Psoas muscle (tissue), 7 donors: ENCODE measurements at regions not wholly inside any gene's neighbourhood (a gene's known extent, or its start where the extent isn't known, plus 50 kb on each side); places are given as distances from the start of the nearest gene placed in this dataset.

Experiments
- ATAC-seq, 4 donors: fragments of 200-7000 bp; cut with Tn5 transposase; one replicate each; pipeline ENCODE4 v1.9.1; 2020; ENCODE audit warnings: moderate library complexity in 3 of 4, mild to moderate bottlenecking in 2 of 4
- DNase-seq, 2 donors: peaks; one replicate each; pipeline ENCODE4 v3.0.0-alpha.2; 2020
- H3K27ac ChIP-seq: fragments of 200-600 bp; one replicate; pipeline ENCODE4 v1.8.0; 2022
- H3K27me3 ChIP-seq, 3 donors: fragments of 200-600 bp in 1 of 3; one replicate each; pipeline versions ENCODE4 v1.6.1 to v1.8.0; 2013 to 2022; ENCODE audit warnings: low read length in 2 of 3, mild to moderate bottlenecking in 2 of 3, moderate library complexity in 1 of 3; ENCODE audit not compliant: insufficient read depth in 3 of 3
- H3K36me3 ChIP-seq, 2 donors: fragments of 200-600 bp in 1 of 2; one replicate each; pipeline versions ENCODE4 v1.6.1 to v1.8.0; 2013 to 2022; ENCODE audit warnings: low read depth in 1 of 2, mild to moderate bottlenecking in 1 of 2, moderate library complexity in 1 of 2; ENCODE audit not compliant: insufficient read depth in 1 of 2
- H3K4me1 ChIP-seq: fragments of 200-600 bp; one replicate; pipeline ENCODE4 v1.8.0; 2022
- H3K4me3 ChIP-seq: fragments of 200-600 bp; one replicate; pipeline ENCODE4 v1.8.0; 2022; ENCODE audit warnings: mild to moderate bottlenecking
- H3K9me3 ChIP-seq: fragments of 200-600 bp; one replicate; pipeline ENCODE4 v1.8.0; 2022
- CTCF ChIP-seq: fragments of 200-600 bp; IDR thresholded peaks from one replicate; pipeline ENCODE4 v1.8.0; 2022; ENCODE audit warnings: antibody characterized with exemption
- WGBS, 3 donors: extraction: QIAGEN DNeasy Blood & Tissue Kit; methylation state at CpG; one replicate each; pipeline versions ENCODE4 v1.1.6 to v1.1.7; 2013; 5-methylcytosine and 5-hydroxymethylcytosine counted together
- intact Hi-C, 2 donors: fragments of 100-400 bp; cut with DNase I; formaldehyde crosslinking; loops; one replicate each; pipeline versions ENCODE4 v1.11.0 to v1.14.2; 2022
- donor health status: healthy with polysubstance abuse.
- donor health status: DM: no; HTN: no; CAD: no; lungs with moderate emphysema.
- donor health status: Bipolar disorder and iron deficiency.
- donor health status: healthy.
- donor health status: DM: yes; HTN: yes; CAD: no.
- donor health status: DM: no; HTN: no; CAD: no.
- donor health status: DM: yes; HTN: yes; CAD: no.

GRCh38 chr7:121485467-121486243, 89.5 kb upstream of the FAM3C start:
- no peaks in the 10 kb centered on the region for H3K36me3 ChIP-seq
- ATAC-seq = no peak
- no peak overlapping the region for H3K27ac ChIP-seq
- DNase-seq = peak in 1 of 2 donors; percentile 19
- H3K4me3 ChIP-seq = no peak overlapping the region
- H3K9me3 ChIP-seq = no peaks in the 10 kb centered on the region
- intact Hi-C loops = no loop called here
- peaks cover 0 to 3% (median 0%) of the 10 kb centered on the region in 3 donors for H3K27me3 ChIP-seq
- 20 to 40% (median 26%) methylated on average over 7 of the region's 7 CpGs for WGBS, 3 donors
- no peaks in the 10 kb centered on the region for H3K4me1 ChIP-seq
- TF ChIP-seq CTCF = no peak

- H3K27me3 ChIP-seq = peaks cover 0 to 3% (median 2%) of the 10 kb centered on the region in 3 donors
- no peaks in the 10 kb centered on the region for H3K4me1 ChIP-seq
- H3K4me3 ChIP-seq = no peak overlapping the region
- no peaks in the 10 kb centered on the region for H3K9me3 ChIP-seq
- no peak overlapping the region for H3K27ac ChIP-seq
- no peaks in the 10 kb centered on the region for H3K36me3 ChIP-seq
- TF ChIP-seq CTCF = no peak
- WGBS, 3 donors = 73 to 89% (median 78%) methylated on average over 2 of the region's 2 CpGs
- intact Hi-C loops = no loop called here
- ATAC-seq = no peak
- no peak for DNase-seq
Measured at GRCh38 chr7:121484089-121484763, 88.1 kb upstream of the FAM3C start.

- TF ChIP-seq CTCF = no peak
- WGBS, 3 donors = 44 to 55% (median 50%) methylated on average over 6 of the region's 6 CpGs
- Histone ChIP-seq H3K4me3 (no peak overlapping the region), H3K9me3 (no peaks in the 10 kb centered on the region), H3K4me1 (no peaks in the 10 kb centered on the region), H3K27ac (no peak overlapping the region), H3K27me3 (peaks cover 0 to 6% (median 3%) of the 10 kb centered on the region in 3 donors), H3K36me3 (no peaks in the 10 kb centered on the region)
- intact Hi-C loops = no loop called here
- ATAC-seq (no peak), DNase-seq (no peak)
Measured at GRCh38 chr7:121480566-121481335, 84.6 kb upstream of the FAM3C start.

GRCh38 chr7:121480058-121480457, 84.0 kb upstream of the FAM3C start:
- ATAC-seq (no peak), DNase-seq (no peak)
- Histone ChIP-seq H3K9me3 (no peaks in the 10 kb centered on the region), H3K36me3 (no peaks in the 10 kb centered on the region), H3K4me3 (no peak overlapping the region), H3K27me3 (peaks cover 0 to 6% (median 3%) of the 10 kb centered on the region in 3 donors), H3K4me1 (no peaks in the 10 kb centered on the region), H3K27ac (no peak overlapping the region)
- WGBS, 3 donors = 40 to 45% (median 44%) methylated on average over 2 of the region's 2 CpGs
- intact Hi-C loops = no loop called here
- no peak for TF ChIP-seq CTCF
